ENCODE measurements at regions not wholly inside any gene's neighbourhood (a gene's known extent, or its start where the extent isn't known, plus 50 kb on each side); places are given as distances from the start of the nearest gene placed in this dataset.

- no peak for TF ChIP-seq POLR2A (IDR thresholded peaks at IDR 0.05)
- no peak for TF ChIP-seq CTCF (IDR thresholded peaks at IDR 0.05)
Measured at GRCh38 chr10:28971255-28971654, 293.9 kb downstream of the BAMBI start.
